ENCODE measurements at regions not wholly inside any gene's neighbourhood (a gene's known extent, or its start where the extent isn't known, plus 50 kb on each side); places are given as distances from the start of the nearest gene placed in this dataset.

DNA sequence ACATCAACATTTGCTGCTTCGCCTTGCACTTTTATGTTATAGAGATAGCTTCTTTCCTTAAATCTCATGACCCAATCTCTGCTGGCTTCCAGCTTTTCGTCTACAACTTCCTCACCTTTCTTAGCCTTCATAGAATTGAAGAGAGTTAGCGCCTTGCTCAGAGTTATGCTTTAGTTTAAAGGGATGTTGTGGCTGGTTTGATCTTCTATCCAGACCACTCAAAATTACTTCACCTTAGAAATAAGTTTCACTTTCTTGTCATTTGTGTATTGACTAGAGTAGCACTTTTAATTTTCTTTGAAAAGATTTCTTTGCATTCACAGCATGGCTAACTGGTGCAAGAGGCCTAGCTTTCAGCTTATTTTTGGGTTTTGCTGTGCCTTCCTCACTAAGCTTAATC is 414.2 kb downstream of the ZNF608 start (continued):
- no peak for TF ChIP-seq HIC1 (tag by site-specific recombination; IDR thresholded peaks at IDR 0.05)

- TF ChIP-seq MEIS1 (CRISPR knock-in tag; IDR thresholded peaks at IDR 0.05; ENCODE audit: borderline replicate concordance): no peak
- no peak for TF ChIP-seq ZNF830 (tag by site-specific recombination; IDR thresholded peaks at IDR 0.05; ENCODE audit: low read depth)
- no peak for TF ChIP-seq OSR2 (tag by site-specific recombination; IDR thresholded peaks at IDR 0.05)
- no peak for TF ChIP-seq ZNF138 (tag by site-specific recombination; IDR thresholded peaks at IDR 0.05; ENCODE audit: borderline replicate concordance)
- TF ChIP-seq ZNF302 (tag by site-specific recombination; IDR thresholded peaks at IDR 0.05; ENCODE audit: low read depth): no peak
- TF ChIP-seq GFI1B (tag by site-specific recombination; IDR thresholded peaks at IDR 0.05): no peak
- TF ChIP-seq ATF2 (tag by site-specific recombination; IDR thresholded peaks at IDR 0.05; ENCODE audit: low read depth): no peak
- TF ChIP-seq ZNF623 (tag by site-specific recombination; IDR thresholded peaks at IDR 0.05): no peak
- no peak for TF ChIP-seq ZNF19 (tag by site-specific recombination; IDR thresholded peaks at IDR 0.05; ENCODE audit: low read depth)
- no peak for TF ChIP-seq ZNF398 (tag by site-specific recombination; IDR thresholded peaks at IDR 0.05)
- TF ChIP-seq ZNF571 (tag by site-specific recombination; IDR thresholded peaks at IDR 0.05): no peak
- TF ChIP-seq ZNF776 (tag by site-specific recombination; IDR thresholded peaks at IDR 0.05; ENCODE audit: borderline replicate concordance): no peak
- no peak for TF ChIP-seq ZNF280C (tag by site-specific recombination; IDR thresholded peaks at IDR 0.05)
- TF ChIP-seq ZNF747 (tag by site-specific recombination; IDR thresholded peaks at IDR 0.05): no peak
- TF ChIP-seq ZNF202 (tag by site-specific recombination; IDR thresholded peaks at IDR 0.05; ENCODE audit: borderline replicate concordance): no peak
These were observed 415.7 kb downstream of the ZNF608 start for GRCh38 chr5:124330595-124331220.

More at GRCh38 chr5:124330595-124331220, 415.7 kb downstream of the ZNF608 start:
- ChIA-PET CTCF (interaction anchor here (0.6 to 1.6 kb wide), 3 partner anchors 19 to 1066 kb away, joined by 3 to 4 read pairs (median 3); no protein-coding TSS in a partner anchor), POLR2A (no interaction called here)
- Histone ChIP-seq H3K4me1 (ENCODE audit: control insufficient read depth, insufficient read depth, low read length) (no peaks in the 10 kb centered on the region), H3K27ac (ENCODE audit: extremely low read depth, low read depth, low read length) (no peak overlapping the region), H3K9me3 (ENCODE audit: control insufficient read depth, insufficient read depth, low read depth, low read length) (no peaks in the 10 kb centered on the region; the same call in 1 of the 2 replicates), H3K36me3 (ENCODE audit: control insufficient read depth in 2 of 2, insufficient read depth in 1 of 2, low read length in 2 of 2) (no peaks in the 10 kb centered on the region), H3K4me3 (ENCODE audit: low read depth, low read length) (no peak overlapping the region)

Data from HEK293 (cell line).